ENCODE measurements at regions not wholly inside any gene's neighbourhood (a gene's known extent, or its start where the extent isn't known, plus 50 kb on each side); places are given as distances from the start of the nearest gene placed in this dataset.

DNA sequence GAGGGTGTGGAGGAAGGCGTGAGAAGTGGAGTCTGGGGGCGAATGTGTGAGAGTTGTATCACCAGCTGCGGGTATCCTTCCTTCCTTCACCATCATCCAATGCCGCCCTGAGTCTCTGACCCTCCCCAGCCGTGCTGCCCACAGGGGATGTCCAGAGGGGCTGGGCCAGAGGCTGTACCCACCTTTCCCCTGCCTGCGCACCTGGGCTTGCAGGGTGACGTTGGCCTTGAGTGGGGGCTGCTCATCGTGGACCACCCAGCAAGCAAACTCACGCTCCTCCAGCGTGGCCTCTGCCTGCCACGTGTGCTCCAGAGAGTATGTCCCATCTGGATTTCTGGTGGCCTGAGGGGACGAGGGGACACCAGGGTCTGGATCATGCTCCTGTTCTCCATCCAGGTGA is 116.9 kb upstream of the SIRPA start:
- TF ChIP-seq, protein P1, sequence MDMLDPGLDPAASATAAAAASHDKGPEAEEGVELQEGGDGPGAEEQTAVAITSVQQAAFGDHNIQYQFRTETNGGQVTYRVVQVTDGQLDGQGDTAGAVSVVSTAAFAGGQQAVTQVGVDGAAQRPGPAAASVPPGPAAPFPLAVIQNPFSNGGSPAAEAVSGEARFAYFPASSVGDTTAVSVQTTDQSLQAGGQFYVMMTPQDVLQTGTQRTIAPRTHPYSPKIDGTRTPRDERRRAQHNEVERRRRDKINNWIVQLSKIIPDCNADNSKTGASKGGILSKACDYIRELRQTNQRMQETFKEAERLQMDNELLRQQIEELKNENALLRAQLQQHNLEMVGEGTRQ (IDR thresholded peaks at IDR 0.05; ENCODE audit: low read depth, low read length) = no peak
- TF ChIP-seq NFE2L2 (IDR thresholded peaks at IDR 0.05; ENCODE audit: low read depth, low read length) (no peak), RAD21 (IDR thresholded peaks at IDR 0.05; ENCODE audit: low read length) (no peak), MAZ (IDR thresholded peaks at IDR 0.05; ENCODE audit: borderline replicate concordance, low read depth, low read length) (no peak), MAFK (IDR thresholded peaks at IDR 0.05; ENCODE audit: low read depth, low read length) (no peak), RCOR1 (IDR thresholded peaks at IDR 0.05; ENCODE audit: insufficient replicate concordance, low read length) (no peak), BHLHE40 (IDR thresholded peaks at IDR 0.05; ENCODE audit: low read depth, low read length) (no peak), POLR2A (IDR thresholded peaks at IDR 0.05; ENCODE audit: low read depth, low read length) (no peak), CHD1 (IDR thresholded peaks at IDR 0.05; ENCODE audit: low read depth, low read length) (no peak), MXI1 (IDR thresholded peaks at IDR 0.05; ENCODE audit: borderline replicate concordance, low read depth, low read length) (no peak), FOS (IDR thresholded peaks at IDR 0.05; ENCODE audit: low read depth, low read length) (no peak), CEBPB (IDR thresholded peaks at IDR 0.05; ENCODE audit: low read depth, low read length) (no peak), RFX5 (IDR thresholded peaks at IDR 0.05; ENCODE audit: low read depth, low read length) (no peak), SMC3 (IDR thresholded peaks at IDR 0.05; ENCODE audit: low read depth, low read length) (no peak)
- TF ChIP-seq, protein P2, sequence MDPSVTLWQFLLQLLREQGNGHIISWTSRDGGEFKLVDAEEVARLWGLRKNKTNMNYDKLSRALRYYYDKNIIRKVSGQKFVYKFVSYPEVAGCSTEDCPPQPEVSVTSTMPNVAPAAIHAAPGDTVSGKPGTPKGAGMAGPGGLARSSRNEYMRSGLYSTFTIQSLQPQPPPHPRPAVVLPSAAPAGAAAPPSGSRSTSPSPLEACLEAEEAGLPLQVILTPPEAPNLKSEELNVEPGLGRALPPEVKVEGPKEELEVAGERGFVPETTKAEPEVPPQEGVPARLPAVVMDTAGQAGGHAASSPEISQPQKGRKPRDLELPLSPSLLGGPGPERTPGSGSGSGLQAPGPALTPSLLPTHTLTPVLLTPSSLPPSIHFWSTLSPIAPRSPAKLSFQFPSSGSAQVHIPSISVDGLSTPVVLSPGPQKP (IDR thresholded peaks at IDR 0.05; ENCODE audit: borderline replicate concordance, low read depth, low read length) = no peak
- TF ChIP-seq, protein P3, sequence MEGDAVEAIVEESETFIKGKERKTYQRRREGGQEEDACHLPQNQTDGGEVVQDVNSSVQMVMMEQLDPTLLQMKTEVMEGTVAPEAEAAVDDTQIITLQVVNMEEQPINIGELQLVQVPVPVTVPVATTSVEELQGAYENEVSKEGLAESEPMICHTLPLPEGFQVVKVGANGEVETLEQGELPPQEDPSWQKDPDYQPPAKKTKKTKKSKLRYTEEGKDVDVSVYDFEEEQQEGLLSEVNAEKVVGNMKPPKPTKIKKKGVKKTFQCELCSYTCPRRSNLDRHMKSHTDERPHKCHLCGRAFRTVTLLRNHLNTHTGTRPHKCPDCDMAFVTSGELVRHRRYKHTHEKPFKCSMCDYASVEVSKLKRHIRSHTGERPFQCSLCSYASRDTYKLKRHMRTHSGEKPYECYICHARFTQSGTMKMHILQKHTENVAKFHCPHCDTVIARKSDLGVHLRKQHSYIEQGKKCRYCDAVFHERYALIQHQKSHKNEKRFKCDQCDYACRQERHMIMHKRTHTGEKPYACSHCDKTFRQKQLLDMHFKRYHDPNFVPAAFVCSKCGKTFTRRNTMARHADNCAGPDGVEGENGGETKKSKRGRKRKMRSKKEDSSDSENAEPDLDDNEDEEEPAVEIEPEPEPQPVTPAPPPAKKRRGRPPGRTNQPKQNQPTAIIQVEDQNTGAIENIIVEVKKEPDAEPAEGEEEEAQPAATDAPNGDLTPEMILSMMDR (conservative IDR thresholded peaks at IDR 0.05; ENCODE audit: low read depth, low read length) = no peak
- no peak overlapping the region for H2AFZ ChIP-seq (replicated peaks; ENCODE audit: low read length, poor library complexity)
- DNase-seq = no peak
- H4K91ac ChIP-seq (ENCODE audit: insufficient read depth, low read depth, low read length) = no peak overlapping the region
- no peak overlapping the region for H2BK20ac ChIP-seq (ENCODE audit: low read depth, low read length)
- intact Hi-C loops (cut with micrococcal nuclease) (loop anchor here (5.0 kb wide), 1 partner anchor 466 kb away; no protein-coding TSS in a partner anchor), in situ Hi-C loops (cut with MboI; ENCODE audit: low sequenced_read_pairs) (no loop called here), dilution Hi-C loops (cut with HindIII; ENCODE audit: low sequenced_read_pairs, unreplicated experiment) (no loop called here)
- H3K27ac ChIP-seq (ENCODE audit: insufficient read depth, low read length) = no peak overlapping the region
- H3K18ac ChIP-seq (ENCODE audit: low read depth, low read length) = no peak overlapping the region
- no peak overlapping the region for H3K4ac ChIP-seq (ENCODE audit: low read depth, low read length)
- no peak overlapping the region for H3K23ac ChIP-seq (ENCODE audit: low read depth, low read length)
- H2AK9ac ChIP-seq (replicated peaks; ENCODE audit: low read depth, low read length, poor library complexity) = no peak overlapping the region
- H2AK5ac ChIP-seq (ENCODE audit: low read depth, low read length) = no peak overlapping the region; the same call in 1 of the 2 replicates
- no peak for ATAC-seq (ENCODE audit: low read depth)
- H2BK120ac ChIP-seq (ENCODE audit: low read depth, low read length) = no peak overlapping the region
- H3K14ac ChIP-seq (replicated peaks; ENCODE audit: low read depth, low read length) = no peak overlapping the region
- no peak overlapping the region for H2BK5ac ChIP-seq (ENCODE audit: low read depth, low read length, poor library complexity, severe bottlenecking)
- ChIA-PET CTCF (no interaction called here), POLR2A (ENCODE audit: unreplicated experiment) (no interaction called here)
- no peak overlapping the region for H3K56ac ChIP-seq (ENCODE audit: extremely low read depth, insufficient read depth, low read length)
- no peaks in the 10 kb centered on the region for H3K9me3 ChIP-seq (ENCODE audit: control insufficient read depth, insufficient read depth, low read length)
- no peak overlapping the region for H3K4me2 ChIP-seq (ENCODE audit: low read depth, low read length)
- WGBS, 2 experiments (ENCODE audit: extremely low coverage in 2 of 2, insufficient read length in 1 of 2) = no CpG with 5 or more reads among the region's 12 CpGs
- H3K36me3 ChIP-seq (ENCODE audit: control insufficient read depth, insufficient read depth, low read length) = no peaks in the 10 kb centered on the region
- H4K8ac ChIP-seq (ENCODE audit: low read depth in 2 of 2, low read length in 2 of 2) = no peak overlapping the region
- peaks cover 24% of the 10 kb centered on the region for H3K27me3 ChIP-seq (ENCODE audit: control insufficient read depth, insufficient read depth, low read length)
- no TSS peak for BruUV-seq (replicated peaks)
- no peaks in the 10 kb centered on the region for H4K20me1 ChIP-seq (ENCODE audit: insufficient read depth, low read length)
- H3K9ac ChIP-seq (ENCODE audit: low read depth, low read length) = no peak overlapping the region
- peaks cover 3% of the 10 kb centered on the region; the same call in 1 of the 2 replicates for H3K9me1 ChIP-seq (ENCODE audit: insufficient read depth, low read length)
- H2BK15ac ChIP-seq (ENCODE audit: low read depth, low read length) = no peak overlapping the region
- H3K4me3 ChIP-seq (ENCODE audit: insufficient read depth, low read depth, low read length) = no peak overlapping the region
- peaks cover 8 to 14% of the 10 kb centered on the region in 2 experiments; a peak in 3 of 4 replicates for H3K79me1 ChIP-seq (ENCODE audit: low read depth in 1 of 2, low read length in 2 of 2)
- peaks cover 4% of the 10 kb centered on the region for H3K4me1 ChIP-seq (ENCODE audit: control insufficient read depth, insufficient read depth, low read length)
- no peak overlapping the region for H4K5ac ChIP-seq (ENCODE audit: low read depth, low read length)

Data from IMR-90 (cell line).